ENCODE measurements at regions not wholly inside any gene's neighbourhood (a gene's known extent, or its start where the extent isn't known, plus 50 kb on each side); places are given as distances from the start of the nearest gene placed in this dataset.
A peak's percentile ranks its signal among the peaks of the same experiment; 100 is the strongest.

DNA sequence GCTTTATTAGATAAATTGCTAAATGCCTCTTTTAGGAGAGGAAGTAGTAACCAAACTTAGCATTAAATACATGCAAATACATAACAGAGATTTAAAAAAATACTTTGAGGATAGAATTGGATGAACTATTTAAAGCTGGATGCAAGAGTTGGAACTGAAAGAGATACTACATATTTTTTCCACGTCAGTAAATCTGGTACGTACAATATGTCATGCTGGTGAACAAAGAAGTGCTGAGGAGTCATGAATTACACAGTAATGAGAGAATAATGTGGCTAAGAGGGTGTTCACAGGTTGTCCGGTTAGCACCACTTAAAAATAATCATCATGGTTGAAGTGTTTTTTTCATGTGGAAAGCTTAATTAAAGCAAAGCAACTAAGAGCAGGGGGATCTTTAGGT is 184.1 kb upstream of the FRMPD4 start:
- no peak for TF ChIP-seq EZH2 (IDR thresholded peaks at IDR 0.05; ENCODE audit: low read length, missing control alignments)
- TF ChIP-seq, protein P1, sequence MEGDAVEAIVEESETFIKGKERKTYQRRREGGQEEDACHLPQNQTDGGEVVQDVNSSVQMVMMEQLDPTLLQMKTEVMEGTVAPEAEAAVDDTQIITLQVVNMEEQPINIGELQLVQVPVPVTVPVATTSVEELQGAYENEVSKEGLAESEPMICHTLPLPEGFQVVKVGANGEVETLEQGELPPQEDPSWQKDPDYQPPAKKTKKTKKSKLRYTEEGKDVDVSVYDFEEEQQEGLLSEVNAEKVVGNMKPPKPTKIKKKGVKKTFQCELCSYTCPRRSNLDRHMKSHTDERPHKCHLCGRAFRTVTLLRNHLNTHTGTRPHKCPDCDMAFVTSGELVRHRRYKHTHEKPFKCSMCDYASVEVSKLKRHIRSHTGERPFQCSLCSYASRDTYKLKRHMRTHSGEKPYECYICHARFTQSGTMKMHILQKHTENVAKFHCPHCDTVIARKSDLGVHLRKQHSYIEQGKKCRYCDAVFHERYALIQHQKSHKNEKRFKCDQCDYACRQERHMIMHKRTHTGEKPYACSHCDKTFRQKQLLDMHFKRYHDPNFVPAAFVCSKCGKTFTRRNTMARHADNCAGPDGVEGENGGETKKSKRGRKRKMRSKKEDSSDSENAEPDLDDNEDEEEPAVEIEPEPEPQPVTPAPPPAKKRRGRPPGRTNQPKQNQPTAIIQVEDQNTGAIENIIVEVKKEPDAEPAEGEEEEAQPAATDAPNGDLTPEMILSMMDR (conservative IDR thresholded peaks at IDR 0.05 in 1 of 2, IDR thresholded peaks at IDR 0.05 in 1 of 2; ENCODE audit: low read depth in 1 of 2, low read length in 2 of 2) = no peak
- Histone ChIP-seq H3K79me2 (ENCODE audit: control insufficient read depth, insufficient read depth, low read length) (no peaks in the 10 kb centered on the region), H3K4me1 (ENCODE audit: control insufficient read depth, extremely low read depth, insufficient read depth, low read length) (peaks cover 2% of the 10 kb centered on the region), H3K9me3 (ENCODE audit: control insufficient read depth, insufficient read depth, low read depth, low read length) (no peaks in the 10 kb centered on the region), H3K36me3 (ENCODE audit: control insufficient read depth, insufficient read depth, low read length) (no peaks in the 10 kb centered on the region), H4K20me1 (ENCODE audit: control insufficient read depth, extremely low read depth, insufficient read depth, low read length) (no peaks in the 10 kb centered on the region), H2AFZ (ENCODE audit: low read length) (no peak overlapping the region), H3K9ac (ENCODE audit: insufficient read depth, low read length) (no peak overlapping the region), H3K4me2 (ENCODE audit: extremely low read depth, insufficient read depth, low read length) (no peak overlapping the region), H3K27ac (ENCODE audit: insufficient read depth, low read length) (no peak overlapping the region), H3K27me3 (ENCODE audit: control insufficient read depth, insufficient read depth, low read length) (no peaks in the 10 kb centered on the region), H3K4me3 (replicated peaks in 1 of 4; ENCODE audit: control extremely low read depth in 1 of 4, insufficient read depth in 1 of 4, low read depth in 3 of 4, low read length in 4 of 4) (no peak overlapping the region)
- DNase-seq (ENCODE audit: low read depth in 2 of 2) = peak in 1 of 2 donors; percentile 48

DNA sequence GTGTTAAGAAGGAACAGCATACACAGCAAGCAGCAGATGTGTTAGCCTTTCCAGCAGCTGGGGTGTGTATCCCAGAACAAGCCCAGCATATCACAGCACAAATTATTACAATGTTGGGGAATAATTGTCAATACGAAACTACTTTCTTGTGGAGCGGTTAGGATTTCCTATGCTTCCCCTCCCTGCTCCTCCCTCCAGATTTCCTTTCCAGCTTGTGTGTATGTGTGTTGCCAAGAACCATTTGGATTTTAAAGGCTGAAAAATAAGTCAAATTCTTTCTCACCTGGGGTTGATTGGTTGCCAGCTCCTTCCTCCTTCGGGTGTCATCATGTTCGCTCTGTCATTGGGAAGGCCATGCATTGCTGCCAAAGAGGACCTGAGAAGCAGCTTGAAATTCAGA is 178.2 kb upstream of the FRMPD4 start:
- no peaks in the 10 kb centered on the region for H3K79me2 ChIP-seq (ENCODE audit: control insufficient read depth, insufficient read depth, low read length)
- no peaks in the 10 kb centered on the region for H3K4me1 ChIP-seq (ENCODE audit: control insufficient read depth, extremely low read depth, insufficient read depth, low read length)
- no peak for DNase-seq (ENCODE audit: low read depth in 2 of 2)
- H3K9ac ChIP-seq (ENCODE audit: insufficient read depth, low read length) = no peak overlapping the region
- no peaks in the 10 kb centered on the region for H3K27me3 ChIP-seq (ENCODE audit: control insufficient read depth, insufficient read depth, low read length)
- no peak overlapping the region for H3K4me2 ChIP-seq (ENCODE audit: extremely low read depth, insufficient read depth, low read length)
- H3K4me3 ChIP-seq (replicated peaks in 1 of 4; ENCODE audit: control extremely low read depth in 1 of 4, insufficient read depth in 1 of 4, low read depth in 3 of 4, low read length in 4 of 4) = no peak overlapping the region
- TF ChIP-seq, protein P1 (conservative IDR thresholded peaks at IDR 0.05 in 1 of 2, IDR thresholded peaks at IDR 0.05 in 1 of 2; ENCODE audit: low read depth in 1 of 2, low read length in 2 of 2) = no peak
- TF ChIP-seq EZH2 (IDR thresholded peaks at IDR 0.05; ENCODE audit: low read length, missing control alignments) = no peak
- H3K27ac ChIP-seq (ENCODE audit: insufficient read depth, low read length) = no peak overlapping the region
- no peaks in the 10 kb centered on the region for H3K36me3 ChIP-seq (ENCODE audit: control insufficient read depth, insufficient read depth, low read length)
- H2AFZ ChIP-seq (ENCODE audit: low read length) = no peak overlapping the region
- H4K20me1 ChIP-seq (ENCODE audit: control insufficient read depth, extremely low read depth, insufficient read depth, low read length) = no peaks in the 10 kb centered on the region
- no peaks in the 10 kb centered on the region for H3K9me3 ChIP-seq (ENCODE audit: control insufficient read depth, insufficient read depth, low read depth, low read length)

DNA sequence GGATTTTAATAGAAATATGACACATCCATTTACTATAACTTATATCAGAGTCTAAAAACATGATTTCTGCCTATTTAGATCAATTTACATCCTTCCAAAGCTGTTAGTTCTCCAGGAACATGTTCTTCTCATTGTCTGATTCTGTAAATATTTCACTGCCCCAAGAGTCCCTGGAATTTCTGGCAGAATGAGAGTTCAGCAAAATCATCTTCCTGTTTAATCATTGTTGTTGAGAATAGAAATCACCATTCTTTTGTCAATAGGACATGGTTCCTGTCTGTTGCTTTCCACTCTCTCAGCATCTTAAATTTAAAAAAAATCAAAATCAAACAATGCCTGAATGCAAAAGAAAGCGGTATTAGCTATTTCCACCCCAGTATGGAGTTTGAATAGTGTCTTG is 172.8 kb upstream of the FRMPD4 start:
- Histone ChIP-seq H3K9ac (ENCODE audit: insufficient read depth, low read length) (no peak overlapping the region), H3K27ac (ENCODE audit: insufficient read depth, low read length) (no peak overlapping the region), H2AFZ (ENCODE audit: low read length) (no peak overlapping the region), H4K20me1 (ENCODE audit: control insufficient read depth, extremely low read depth, insufficient read depth, low read length) (no peaks in the 10 kb centered on the region), H3K4me2 (ENCODE audit: extremely low read depth, insufficient read depth, low read length) (no peak overlapping the region), H3K4me1 (ENCODE audit: control insufficient read depth, extremely low read depth, insufficient read depth, low read length) (no peaks in the 10 kb centered on the region), H3K36me3 (ENCODE audit: control insufficient read depth, insufficient read depth, low read length) (no peaks in the 10 kb centered on the region), H3K27me3 (ENCODE audit: control insufficient read depth, insufficient read depth, low read length) (no peaks in the 10 kb centered on the region), H3K79me2 (ENCODE audit: control insufficient read depth, insufficient read depth, low read length) (no peaks in the 10 kb centered on the region), H3K9me3 (ENCODE audit: control insufficient read depth, insufficient read depth, low read depth, low read length) (no peaks in the 10 kb centered on the region), H3K4me3 (replicated peaks in 1 of 4; ENCODE audit: control extremely low read depth in 1 of 4, insufficient read depth in 1 of 4, low read depth in 3 of 4, low read length in 4 of 4) (no peak overlapping the region)
- TF ChIP-seq, protein P1 (conservative IDR thresholded peaks at IDR 0.05 in 1 of 2, IDR thresholded peaks at IDR 0.05 in 1 of 2; ENCODE audit: low read depth in 1 of 2, low read length in 2 of 2) = no peak
- TF ChIP-seq EZH2 (IDR thresholded peaks at IDR 0.05; ENCODE audit: low read length, missing control alignments) = no peak
- DNase-seq (ENCODE audit: low read depth in 2 of 2) = no peak

Measured in fibroblast of lung (primary cell).